Common myeloid progenitor, CD34-positive (primary cell): ENCODE measurements at regions not wholly inside any gene's neighbourhood (a gene's known extent, or its start where the extent isn't known, plus 50 kb on each side); places are given as distances from the start of the nearest gene placed in this dataset.

ENCODE experiments used
- CTCF ChIA-PET: fragments of 350-600 bp; sonication (Branson Sonifier 250); formaldehyde crosslinking; loops from one replicate; lab custom pipeline; 2021; ENCODE audit warnings: antibody characterized with exemption; lab: Charles Lee
- POLR2A ChIA-PET: fragments of 350-600 bp; sonication (Branson Sonifier 250); formaldehyde crosslinking; loops from one replicate; lab custom pipeline; 2021; ENCODE audit warnings: antibody characterized with exemption; lab: Charles Lee
- DNase-seq, 3 donors: peaks; one replicate each; pipeline versions ENCODE4 v3.0.0 to v3.0.0-alpha.2; 2013
- H3K27ac ChIP-seq, 2 experiments: 1 replicate in 1 of 2; 2 replicates in 1 of 2; pipeline ENCODE4 v1.7.0; 2013; ENCODE audit warnings: inconsistent platforms in 2 of 2, low read length in 2 of 2, mild to moderate bottlenecking in 2 of 2, low read depth in 1 of 2, moderate library complexity in 1 of 2; ENCODE audit not compliant: severe bottlenecking in 2 of 2, insufficient read depth in 1 of 2, poor library complexity in 1 of 2
- H3K27me3 ChIP-seq, 5 experiments: replicated peaks in 2 of 5; 1 replicate in 3 of 5; 2 replicates in 2 of 5; pipeline versions ENCODE4 v1.6.1 to v1.7.0; 2013; ENCODE audit warnings: low read length in 4 of 5, mild to moderate bottlenecking in 2 of 5, moderate library complexity in 2 of 5, inconsistent platforms in 1 of 5; ENCODE audit not compliant: insufficient read depth in 5 of 5, control insufficient read depth in 4 of 5
- H3K36me3 ChIP-seq, 4 experiments: 1 replicate in 2 of 4; 2 replicates in 2 of 4; pipeline versions ENCODE4 v1.6.1 to v1.7.0; 2013; ENCODE audit warnings: low read length in 3 of 4, control low read depth in 1 of 4, mild to moderate bottlenecking in 1 of 4; ENCODE audit not compliant: control insufficient read depth in 4 of 4, insufficient read depth in 4 of 4
- H3K4me1 ChIP-seq, 4 experiments: 1 replicate in 3 of 4; 2 replicates in 1 of 4; pipeline versions ENCODE4 v1.6.1 to v1.7.1; 2013; ENCODE audit warnings: low read length in 3 of 4, mild to moderate bottlenecking in 3 of 4, control low read depth in 1 of 4, inconsistent platforms in 1 of 4, moderate library complexity in 1 of 4; ENCODE audit not compliant: control insufficient read depth in 4 of 4, insufficient read depth in 4 of 4; ENCODE audit errors: control extremely low read depth in 1 of 4
- H3K4me3 ChIP-seq, 7 experiments: 1 replicate in 4 of 7; 2 replicates in 3 of 7; pipeline versions ENCODE4 v1.5.1 to v1.7.0; 2013; ENCODE audit warnings: mild to moderate bottlenecking in 7 of 7, low read length in 6 of 7, moderate library complexity in 6 of 7, inconsistent platforms in 2 of 7, low read depth in 2 of 7, control low read depth in 1 of 7; ENCODE audit not compliant: insufficient read depth in 4 of 7, control insufficient read depth in 1 of 7; ENCODE audit errors: extremely low read depth in 1 of 7
- H3K9me3 ChIP-seq, 5 experiments: 1 replicate in 4 of 5; 2 replicates in 1 of 5; pipeline versions ENCODE4 v1.6.1 to v1.7.1; 2013; ENCODE audit warnings: low read length in 4 of 5, mild to moderate bottlenecking in 2 of 5, inconsistent platforms in 1 of 5, low read depth in 1 of 5, moderate library complexity in 1 of 5; ENCODE audit not compliant: control insufficient read depth in 4 of 5, insufficient read depth in 2 of 5; ENCODE audit errors: control extremely low read depth in 1 of 5
- WGBS: methylation state at CpG from one replicate; pipeline ENCODE4 v1.1.5; 2013; ENCODE audit not compliant: insufficient coverage; 5-methylcytosine and 5-hydroxymethylcytosine counted together

GRCh38 chr5:118378959-118379358, 609.4 kb downstream of the DTWD2 start:
- H3K4me1 ChIP-seq = no peaks in the 10 kb centered on the region
- no peak overlapping the region for H3K27ac ChIP-seq
- H3K9me3 ChIP-seq = no peaks in the 10 kb centered on the region
- 60% methylated on average over 1 of the region's 1 CpG for whole genome bisulfite sequencing
- no peak for DNase-seq
- no peak overlapping the region for H3K4me3 ChIP-seq
- H3K36me3 ChIP-seq = no peaks in the 10 kb centered on the region
- H3K27me3 ChIP-seq = no peaks in the 10 kb centered on the region
- ChIA-PET POLR2A (no interaction called here), CTCF (no interaction called here)

DNA sequence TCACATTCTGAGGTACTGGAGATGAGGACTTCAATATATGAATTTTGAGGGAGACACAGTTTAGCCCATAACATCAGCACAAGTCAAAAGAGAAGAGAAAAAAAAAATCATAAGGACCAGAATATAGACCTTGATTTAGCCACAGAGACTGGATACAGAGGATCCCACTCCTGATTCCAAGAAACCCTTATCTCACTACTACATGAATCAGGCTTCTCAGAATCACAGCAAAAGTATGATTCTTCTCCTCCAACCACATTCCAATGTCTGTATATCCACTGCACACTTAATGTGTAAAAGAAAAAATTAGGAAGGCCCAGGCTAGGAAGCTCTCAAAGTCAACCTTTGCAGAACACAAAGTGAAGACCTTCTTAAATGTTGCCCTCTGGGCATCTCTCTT, 610.9 kb downstream of the DTWD2 start:
- Histone ChIP-seq H3K36me3 (no peaks in the 10 kb centered on the region), H3K27me3 (no peaks in the 10 kb centered on the region), H3K9me3 (no peaks in the 10 kb centered on the region), H3K27ac (no peak overlapping the region), H3K4me3 (no peak overlapping the region), H3K4me1 (no peaks in the 10 kb centered on the region)
- ChIA-PET POLR2A (no interaction called here), CTCF (no interaction called here)
- DNase-seq = no peak

DNA sequence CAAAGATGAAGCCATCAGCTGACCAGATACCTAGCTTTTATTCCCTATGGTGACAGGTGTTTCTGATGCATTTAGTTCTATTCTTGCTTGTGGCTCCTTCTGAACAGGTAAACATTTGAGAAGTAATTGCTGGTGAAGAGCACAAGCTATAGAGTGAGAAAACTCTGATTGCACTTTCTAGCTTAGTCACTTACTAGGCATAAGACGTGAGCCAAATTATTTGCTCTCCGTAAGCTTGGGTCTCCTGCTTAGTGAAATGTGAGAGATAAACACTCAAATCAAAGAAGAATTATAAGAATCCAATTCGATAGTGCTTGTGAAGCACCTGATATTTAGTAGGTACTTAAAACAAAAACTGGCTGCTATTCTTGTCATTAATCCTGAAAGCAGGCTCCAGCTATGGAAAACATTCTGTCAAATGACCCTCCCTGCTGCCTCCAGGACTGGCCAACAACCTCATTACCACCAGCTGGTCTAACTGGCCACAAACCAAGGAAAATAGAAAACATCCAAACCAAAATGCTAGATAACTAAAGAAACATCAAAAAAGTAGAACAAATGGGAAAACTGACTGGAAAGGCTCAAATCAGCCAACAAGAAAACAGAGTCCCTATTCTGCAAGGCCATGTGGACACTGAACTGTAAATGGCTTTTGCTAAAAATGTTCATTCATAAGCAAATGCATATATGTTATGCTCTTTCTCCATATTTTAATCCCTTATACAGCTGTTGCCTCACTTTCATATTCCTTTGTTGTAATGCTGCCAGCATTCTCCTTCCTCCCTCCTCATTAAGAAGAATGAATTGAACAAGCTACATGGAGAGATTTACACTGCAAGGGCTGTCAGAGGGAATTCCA, 616.1 kb downstream of the DTWD2 start:
- WGBS = no CpG with 5 or more reads among the region's 3 CpGs
- POLR2A ChIA-PET = no interaction called here
- Histone ChIP-seq H3K4me1 (no peaks in the 10 kb centered on the region), H3K9me3 (no peaks in the 10 kb centered on the region), H3K27ac (no peak overlapping the region), H3K36me3 (no peaks in the 10 kb centered on the region), H3K4me3 (no peak overlapping the region), H3K27me3 (no peaks in the 10 kb centered on the region)
- CTCF ChIA-PET = no interaction called here
- DNase-seq = no peak

DNA sequence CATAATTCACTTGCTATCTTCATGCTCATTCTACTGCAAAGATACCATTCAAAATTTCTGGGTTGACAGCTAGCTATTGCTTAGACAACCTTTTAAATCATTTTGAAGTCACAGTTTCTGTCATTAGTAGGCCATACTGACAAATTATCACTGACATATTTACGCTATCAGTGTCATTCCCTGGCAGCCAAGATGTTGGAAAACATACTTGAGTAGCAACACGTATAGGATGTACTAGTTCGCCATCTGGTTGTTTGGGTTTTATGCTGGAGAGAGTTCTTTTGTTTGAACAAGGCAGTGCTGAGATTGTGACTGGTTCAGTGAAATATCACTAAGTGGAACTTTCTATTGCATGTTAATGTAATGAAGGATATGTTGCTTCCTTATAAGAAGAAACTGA, 621.9 kb downstream of the DTWD2 start:
- Histone ChIP-seq H3K4me3 (no peak overlapping the region), H3K36me3 (no peaks in the 10 kb centered on the region), H3K4me1 (no peaks in the 10 kb centered on the region), H3K9me3 (no peaks in the 10 kb centered on the region), H3K27me3 (no peaks in the 10 kb centered on the region), H3K27ac (no peak overlapping the region)
- ChIA-PET CTCF (no interaction called here), POLR2A (no interaction called here)
- 92% methylated on average over 3 of the region's 3 CpGs for WGBS
- DNase-seq = no peak

DNA sequence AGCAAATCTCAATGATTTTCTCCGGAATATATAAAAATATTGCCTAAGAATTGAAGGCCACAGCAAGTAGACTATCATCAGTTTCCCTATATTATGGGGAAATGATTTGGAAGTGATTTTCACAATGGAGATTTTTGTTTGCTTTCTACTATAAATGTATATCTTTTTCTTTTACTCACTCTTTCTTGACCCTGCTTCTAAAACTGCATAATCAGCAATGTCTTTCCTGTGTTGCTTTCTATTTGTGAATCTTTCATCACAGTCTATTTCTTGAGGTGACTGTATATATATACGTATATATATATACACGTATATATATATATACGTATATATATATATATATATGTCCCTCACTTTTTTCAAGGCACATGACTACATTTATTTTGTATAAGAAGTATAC, 622.6 kb downstream of the DTWD2 start:
- H3K4me1 ChIP-seq = no peaks in the 10 kb centered on the region

DNA sequence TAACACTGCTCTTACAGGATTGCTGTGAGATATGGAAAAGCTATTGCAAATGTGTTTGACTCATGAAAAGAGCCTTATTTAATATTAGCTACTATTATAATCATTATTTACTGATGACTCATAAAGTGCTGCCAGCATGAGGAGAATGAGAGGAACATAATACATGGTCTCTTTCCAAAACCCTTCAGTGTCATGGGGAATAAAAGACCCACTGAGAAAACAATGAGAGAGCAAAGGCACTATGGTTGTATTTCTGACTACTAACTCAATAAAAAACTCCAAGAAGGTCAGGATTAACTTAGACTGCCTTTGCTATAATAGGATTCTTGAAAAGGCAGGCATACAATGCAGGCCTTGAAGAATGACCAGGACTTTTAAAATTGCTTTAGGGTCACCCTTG, 633.5 kb downstream of the DTWD2 start:
- no peaks in the 10 kb centered on the region for H3K4me1 ChIP-seq
- H3K27ac ChIP-seq = no peak overlapping the region
- ChIA-PET POLR2A (no interaction called here), CTCF (no interaction called here)
- H3K27me3 ChIP-seq = no peaks in the 10 kb centered on the region
- H3K9me3 ChIP-seq = no peaks in the 10 kb centered on the region
- H3K36me3 ChIP-seq = no peaks in the 10 kb centered on the region
- H3K4me3 ChIP-seq = no peak overlapping the region
- no peak for DNase-seq

More for the DNA sequence above, 622.6 kb downstream of the DTWD2 start:
- Histone ChIP-seq H3K4me3 (no peak overlapping the region), H3K9me3 (no peaks in the 10 kb centered on the region), H3K27me3 (no peaks in the 10 kb centered on the region), H3K36me3 (no peaks in the 10 kb centered on the region), H3K27ac (no peak overlapping the region)
- no peak for DNase-seq
- WGBS = no CpG with 5 or more reads among the region's 4 CpGs
- ChIA-PET POLR2A (no interaction called here), CTCF (no interaction called here)

- Histone ChIP-seq H3K27me3 (no peaks in the 10 kb centered on the region), H3K4me1 (no peaks in the 10 kb centered on the region), H3K9me3 (no peaks in the 10 kb centered on the region), H3K27ac (no peak overlapping the region), H3K36me3 (no peaks in the 10 kb centered on the region), H3K4me3 (no peak overlapping the region)
- ChIA-PET CTCF (no interaction called here), POLR2A (no interaction called here)
- no peak for DNase-seq
These were observed 634.4 kb downstream of the DTWD2 start for GRCh38 chr5:118353970-118354369.
